ENCODE measurements at regions not wholly inside any gene's neighbourhood (a gene's known extent, or its start where the extent isn't known, plus 50 kb on each side); places are given as distances from the start of the nearest gene placed in this dataset.

GRCh38 chr21:24160528-24160927 is 1446.8 kb downstream of the MRPL39 start:
- TF ChIP-seq CTCF (optimal IDR thresholded peaks at IDR 0.05 in 1 of 3, IDR thresholded peaks at IDR 0.05 in 1 of 3, conservative IDR thresholded peaks at IDR 0.05 in 1 of 3; ENCODE audit: extremely low read depth in 1 of 3, insufficient read depth in 2 of 3, low read length in 3 of 3) (no peak), EZH2 (IDR thresholded peaks at IDR 0.05; ENCODE audit: low read length) (no peak)

Data from keratinocyte (primary cell).